ENCODE measurements at regions not wholly inside any gene's neighbourhood (a gene's known extent, or its start where the extent isn't known, plus 50 kb on each side); places are given as distances from the start of the nearest gene placed in this dataset.

DNA sequence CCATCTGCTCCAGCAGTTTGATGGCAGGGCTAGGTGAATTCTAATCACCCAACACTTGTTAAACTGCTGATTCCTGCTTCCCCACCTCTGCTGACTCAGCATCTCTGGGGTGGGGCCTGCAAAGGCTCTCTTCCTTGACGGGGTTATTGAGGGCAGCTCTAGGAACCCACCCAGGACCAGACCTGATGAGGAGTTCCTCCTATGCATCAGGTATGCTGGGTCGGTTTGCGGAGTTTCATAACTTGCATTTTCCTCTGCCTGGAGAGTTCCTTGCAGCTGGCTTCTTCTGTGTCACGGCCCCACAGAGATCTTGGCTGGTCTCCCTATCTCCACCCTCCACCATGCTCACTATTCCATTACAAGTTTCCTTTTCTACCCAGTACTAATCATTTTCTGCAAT is 93.4 kb upstream of the CCL2 start:
- DNase-seq, result no peak

DNA sequence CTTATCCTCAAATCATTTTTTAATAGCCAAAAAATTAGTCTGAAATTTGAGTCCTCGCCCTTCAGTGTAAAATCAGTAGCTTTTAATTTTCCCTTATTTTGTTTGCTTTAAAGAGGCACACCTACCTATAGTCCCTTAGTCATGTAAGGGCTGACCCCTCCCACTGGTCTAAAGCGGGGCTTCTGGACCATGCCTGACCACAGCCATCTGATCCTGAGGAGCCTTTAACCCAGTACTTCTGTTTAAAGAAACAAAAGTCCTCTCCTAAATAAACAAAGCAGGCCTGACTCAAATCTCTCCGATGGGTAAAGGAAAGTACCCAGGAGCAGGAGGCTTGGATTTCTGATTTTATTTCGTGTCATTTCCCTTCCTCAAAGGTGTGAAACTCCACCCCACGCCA is 92.0 kb upstream of the CCL2 start:
- DNase-seq, result no peak

DNA sequence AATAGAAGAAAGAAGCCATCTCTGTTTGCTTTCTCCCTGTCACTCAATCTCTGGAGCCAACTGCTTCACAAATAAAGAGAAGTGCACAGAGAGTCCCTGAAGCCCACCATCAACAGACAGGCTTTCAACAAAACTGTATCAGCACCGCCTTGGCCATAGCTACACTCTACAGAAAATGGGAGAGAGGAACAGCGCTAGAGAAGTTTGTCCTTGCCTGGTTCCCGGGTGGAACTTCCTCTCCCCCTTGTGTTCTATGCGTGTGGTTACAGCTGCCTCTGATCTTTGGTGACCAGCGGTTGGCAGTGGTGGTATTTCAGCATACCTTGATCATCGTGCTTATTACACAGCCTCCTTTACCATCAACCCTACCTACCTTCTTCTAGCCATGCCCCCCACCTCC is 91.4 kb upstream of the CCL2 start:
- no peak for DNase-seq

DNA sequence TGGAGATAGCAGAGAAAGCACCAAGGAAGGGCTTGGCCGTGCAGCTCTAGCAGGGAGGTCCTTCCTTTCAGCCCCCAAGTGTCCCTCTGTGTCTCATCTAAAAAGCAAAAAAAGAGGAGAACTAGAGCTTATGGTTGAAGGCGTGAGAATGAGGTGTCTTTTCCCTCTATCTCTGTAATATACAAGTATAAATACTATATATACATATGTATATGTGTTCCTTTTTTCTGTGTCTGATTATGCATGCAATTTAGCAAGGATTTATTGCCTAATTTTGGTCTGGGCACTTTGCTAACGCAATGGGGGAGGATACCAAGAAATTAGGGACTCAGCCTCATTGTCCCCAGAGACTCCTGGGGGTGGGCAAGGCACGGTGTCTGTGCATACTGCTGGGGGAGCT is 90.2 kb upstream of the CCL2 start:
- DNase-seq, result no peak

DNA sequence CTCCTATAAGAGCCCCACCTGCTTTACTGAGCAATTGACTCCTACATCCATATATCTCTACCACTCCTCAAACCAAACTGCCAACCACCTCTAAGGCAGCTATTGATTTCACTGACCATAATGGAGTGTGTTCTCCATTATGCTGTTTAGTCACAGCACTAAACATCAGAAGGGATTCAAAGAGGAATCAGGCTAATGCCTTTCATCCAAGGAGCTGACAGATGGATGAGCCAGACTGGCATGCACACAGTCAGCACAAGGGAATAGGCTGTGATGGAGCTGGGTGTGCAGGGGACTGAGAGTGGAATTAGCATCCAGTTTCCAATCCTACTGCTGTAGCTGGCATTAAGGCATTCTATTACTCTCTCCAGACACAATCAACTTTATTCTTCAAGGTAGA is 88.7 kb upstream of the CCL2 start:
- DNase-seq, result no peak

DNA sequence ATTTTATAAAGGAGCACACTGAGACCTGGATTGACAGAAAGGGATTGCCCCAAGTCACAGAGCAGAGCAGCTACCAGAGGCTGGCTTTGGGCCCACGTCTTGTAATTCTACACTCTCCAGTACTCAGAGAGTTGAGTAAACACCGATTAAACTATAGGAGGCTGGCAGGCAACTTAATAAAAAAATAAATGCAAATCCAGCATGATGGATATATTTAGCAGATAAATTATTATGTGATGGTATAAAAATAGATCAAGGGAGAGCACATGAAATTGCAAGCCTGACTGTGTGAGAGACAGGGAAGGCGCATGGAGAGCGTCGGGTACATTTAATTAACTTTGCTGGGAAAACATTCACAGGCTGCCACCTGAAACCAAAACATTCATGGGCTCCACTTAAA is 87.7 kb upstream of the CCL2 start:
- DNase-seq, result no peak

DNA sequence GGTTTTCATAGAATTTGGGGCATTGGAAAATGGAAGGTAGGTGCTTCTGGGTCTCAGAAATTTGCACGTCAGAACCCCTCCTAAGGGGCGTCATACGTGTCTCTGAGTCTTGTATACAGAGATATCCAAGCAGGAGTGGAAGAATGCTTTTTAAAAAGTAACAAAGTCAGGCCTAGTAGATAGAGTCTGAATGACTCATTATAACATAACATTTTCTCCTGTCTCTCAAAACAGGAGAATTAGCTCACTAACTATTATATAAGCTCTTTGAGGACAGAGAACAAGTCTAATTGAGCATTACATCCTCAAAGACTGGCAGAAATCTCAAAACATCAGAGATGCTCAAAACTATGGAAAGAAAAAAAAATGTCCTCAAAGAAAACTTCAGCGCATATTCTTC is 86.1 kb upstream of the CCL2 start:
- no peak for DNase-seq

DNA sequence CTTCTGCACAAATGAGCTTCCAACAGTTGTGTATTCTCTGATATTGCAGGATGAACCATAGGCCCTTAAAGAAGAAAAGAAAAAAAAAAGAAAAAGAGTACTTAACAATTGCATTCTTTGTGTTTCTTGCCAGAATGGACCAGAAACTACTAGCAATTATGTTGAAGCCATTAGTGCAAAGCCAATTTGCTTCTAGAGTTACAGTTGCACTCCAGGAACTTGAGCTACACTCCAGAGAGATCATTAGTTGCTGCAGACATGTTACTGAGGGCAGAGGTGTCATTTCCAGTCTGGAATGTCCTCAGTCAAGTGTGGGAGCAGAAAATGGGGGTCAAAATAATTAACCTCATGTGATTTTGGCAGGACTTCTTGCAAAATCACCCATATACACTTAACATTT is 85.6 kb upstream of the CCL2 start:
- DNase-seq, result no peak

DNA sequence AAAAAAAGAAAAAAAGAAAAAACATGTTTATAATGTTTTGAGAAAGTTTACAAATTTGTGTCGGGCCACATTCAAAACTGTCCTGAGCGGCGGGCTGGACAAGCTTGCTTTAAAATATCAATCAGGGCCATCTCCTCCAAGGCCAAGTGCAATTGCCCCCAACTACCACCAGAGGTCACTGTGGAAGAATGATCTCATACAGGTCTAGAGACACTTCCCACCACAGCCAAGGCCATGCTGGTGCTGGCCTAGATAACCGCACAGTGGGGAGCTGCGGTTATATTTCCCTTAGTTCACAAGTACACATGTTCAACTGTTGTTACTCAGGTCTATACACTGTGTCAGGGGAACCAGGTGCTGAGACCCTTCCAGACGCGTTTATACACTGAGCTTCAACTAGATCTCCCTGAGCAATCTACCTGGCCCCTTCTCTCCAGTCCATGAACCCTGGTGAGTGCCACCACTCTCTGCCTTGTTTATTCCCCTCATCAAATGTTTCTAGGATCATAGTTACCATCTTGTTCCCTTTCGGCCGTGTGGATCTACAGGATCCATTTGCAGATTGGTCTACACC is 83.8 kb upstream of the CCL2 start:
- no peak for DNase-seq

DNA sequence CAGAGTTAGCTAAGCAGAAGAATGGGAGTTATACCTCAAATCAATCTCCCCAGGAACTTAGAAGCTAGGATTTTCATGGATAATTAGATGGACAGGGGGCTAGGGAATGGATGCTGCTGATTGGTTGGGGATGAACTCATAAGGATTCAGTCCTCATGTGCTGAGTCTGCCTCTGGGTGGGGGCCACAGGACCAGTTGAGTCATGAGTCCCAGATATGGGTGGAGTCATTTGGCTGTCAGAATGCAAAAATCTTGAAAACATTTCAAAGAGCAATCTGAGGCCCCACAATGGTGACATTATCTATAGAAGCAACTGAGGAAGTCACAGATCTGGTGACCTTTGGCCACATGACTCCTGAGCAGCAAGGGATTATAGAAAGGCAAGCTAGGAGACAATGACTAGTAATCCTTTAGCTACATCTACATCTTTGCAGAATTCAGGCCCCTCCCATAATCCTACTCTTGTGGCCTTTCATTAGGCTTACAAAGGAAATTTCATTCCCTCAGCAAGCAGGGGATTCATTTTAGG is 82.6 kb upstream of the CCL2 start:
- DNase-seq, result no peak

DNA sequence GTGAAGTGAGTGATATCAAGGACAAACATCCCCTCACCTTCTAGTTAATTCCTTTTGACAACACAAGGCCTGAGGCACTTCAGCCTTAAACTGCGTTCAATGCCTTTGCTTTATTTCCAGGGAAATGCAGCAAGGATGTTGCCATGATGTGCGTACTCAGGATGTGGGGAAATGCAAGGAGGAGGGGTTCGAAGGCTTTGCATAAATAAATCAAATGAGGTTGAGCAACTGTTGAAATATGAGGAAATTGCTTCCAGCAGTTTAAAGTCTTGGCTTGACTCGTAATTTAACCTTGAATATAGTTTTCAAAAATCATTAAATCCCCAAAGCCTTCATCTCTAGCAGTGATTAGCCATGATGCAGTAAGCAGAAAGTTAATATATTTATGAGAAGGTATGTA is 81.8 kb upstream of the CCL2 start:
- DNase-seq, result no peak

DNA sequence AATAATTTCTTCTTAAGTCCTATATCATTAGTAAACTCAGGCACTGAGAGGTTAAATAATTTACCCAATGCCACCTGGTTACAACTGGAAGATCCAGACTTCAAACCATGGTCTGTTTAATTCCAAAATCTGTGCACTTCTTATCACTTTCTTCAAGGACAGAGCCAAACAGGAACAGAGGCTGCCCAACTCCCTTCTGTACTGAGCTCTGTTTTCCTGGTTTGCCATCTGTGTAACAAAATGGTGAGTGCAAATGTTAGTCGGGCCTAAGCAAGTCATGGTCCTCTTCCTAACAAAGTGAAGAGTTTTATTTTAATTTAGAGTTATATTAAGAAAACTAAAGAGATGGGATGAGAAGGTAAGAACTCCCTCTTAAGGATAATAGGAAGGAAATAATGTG is 80.6 kb upstream of the CCL2 start:
- DNase-seq, result no peak

DNA sequence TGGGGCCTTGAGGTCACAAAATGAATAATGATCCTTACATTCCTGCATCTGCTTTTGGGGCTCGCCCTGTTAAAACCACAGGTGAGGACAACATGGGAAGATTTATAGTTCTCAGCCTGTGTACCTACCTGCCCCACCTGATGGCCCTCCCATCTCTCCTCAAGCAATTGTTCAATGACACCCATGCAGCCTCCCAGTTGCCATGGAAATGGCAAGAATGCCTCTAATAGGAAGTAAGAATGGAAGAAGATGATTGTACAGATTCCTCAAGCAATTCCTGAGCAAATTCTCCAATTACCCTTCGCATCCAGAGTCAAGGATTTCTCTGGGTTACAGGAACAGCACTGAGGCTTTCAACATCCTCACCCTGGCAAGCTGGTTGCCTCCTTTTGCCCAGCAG is 78.6 kb upstream of the CCL2 start:
- DNase-seq, result no peak

DNA sequence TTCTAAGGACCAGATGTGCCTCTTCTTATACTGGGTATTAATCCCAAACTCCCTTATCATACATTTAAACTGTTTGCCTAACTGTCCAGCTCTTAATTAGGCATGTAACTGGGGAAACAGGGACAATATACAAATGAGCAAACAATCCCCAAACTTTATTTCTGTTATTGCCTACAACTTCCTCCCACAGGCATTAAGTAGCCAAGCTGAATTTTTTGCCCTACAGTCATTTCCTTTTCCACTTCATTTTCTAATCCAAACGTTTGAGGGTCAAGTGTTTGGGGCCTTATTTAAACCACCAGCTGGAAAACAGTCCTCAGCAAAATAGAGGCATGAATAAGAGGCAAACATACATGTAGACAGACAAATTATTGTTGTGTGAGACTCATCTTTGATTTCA is 77.4 kb upstream of the CCL2 start:
- DNase-seq, result no peak

DNA sequence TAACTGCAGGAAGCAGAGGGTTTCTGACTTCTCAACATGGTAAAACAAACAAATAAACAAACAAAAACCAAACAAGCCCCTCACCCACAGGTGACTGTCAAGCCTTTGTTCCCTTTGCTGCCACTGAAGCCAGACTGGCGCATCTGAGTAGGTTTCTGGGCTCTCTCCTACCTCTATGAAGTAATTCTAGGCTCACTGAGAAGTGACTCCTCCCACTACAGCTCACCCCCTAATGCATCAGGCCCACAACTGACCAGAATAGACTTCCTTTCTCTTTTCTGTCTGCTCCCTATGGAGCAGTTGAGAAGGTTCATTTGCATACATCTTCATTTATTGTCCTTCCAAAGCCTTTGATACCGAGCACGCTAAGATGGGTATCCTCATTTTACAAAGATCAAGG is 77.0 kb upstream of the CCL2 start:
- no peak for DNase-seq

DNA sequence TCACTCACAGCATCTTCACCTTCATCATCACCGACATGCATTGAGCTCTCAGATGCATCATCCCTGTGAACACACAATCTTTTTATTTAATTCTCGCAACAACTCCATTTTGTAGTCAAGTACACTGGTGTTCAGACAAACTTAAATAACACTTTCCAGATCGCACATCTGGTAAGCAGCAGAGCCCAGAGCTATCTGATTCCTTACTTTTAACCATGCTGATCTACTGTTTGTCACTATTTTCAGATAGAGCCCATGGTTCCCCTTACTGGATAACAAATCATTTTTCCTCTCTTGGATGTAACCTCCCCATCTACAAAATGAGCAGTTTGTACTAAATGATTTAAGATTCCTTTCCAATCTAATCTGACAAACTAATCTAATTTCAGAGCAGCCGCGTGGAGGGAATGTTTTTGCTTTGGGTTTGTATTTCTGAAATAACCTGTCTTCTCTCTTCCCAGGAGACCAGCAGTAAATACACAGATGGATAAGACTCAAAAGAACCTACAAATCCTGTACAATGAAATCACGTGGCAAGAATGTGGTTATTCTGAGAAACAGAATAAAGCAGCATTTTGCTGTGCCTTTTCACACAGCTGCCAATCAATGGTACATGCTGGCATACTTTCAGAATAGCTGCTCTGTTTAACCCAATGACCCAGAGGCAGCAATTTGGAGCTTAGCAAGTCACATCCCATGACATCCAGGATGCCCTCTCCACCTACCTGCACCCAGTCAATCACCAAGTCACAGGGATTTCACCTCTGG is 72.9 kb upstream of the CCL2 start:
- no peak for DNase-seq

DNA sequence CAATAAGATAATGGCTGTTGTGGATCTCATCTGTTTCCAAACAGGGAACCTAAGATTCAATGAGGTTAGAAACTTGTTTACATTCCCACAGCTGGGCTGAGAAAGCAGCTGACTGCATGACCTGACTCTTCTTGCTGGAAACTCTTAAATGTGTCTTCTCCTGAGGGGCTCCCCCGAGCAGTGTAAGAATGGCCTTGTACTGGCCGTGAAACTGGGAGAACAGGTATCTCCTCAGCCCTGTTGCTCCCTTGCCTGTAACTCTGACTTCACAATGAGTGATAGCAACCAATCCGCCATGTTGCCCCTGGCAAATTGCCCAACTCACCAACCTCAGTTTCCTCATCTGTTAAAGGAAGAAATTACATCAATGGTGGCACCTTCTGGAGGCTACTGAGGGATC is 59.1 kb upstream of the CCL2 start:
- DNase-seq, result no peak

DNA sequence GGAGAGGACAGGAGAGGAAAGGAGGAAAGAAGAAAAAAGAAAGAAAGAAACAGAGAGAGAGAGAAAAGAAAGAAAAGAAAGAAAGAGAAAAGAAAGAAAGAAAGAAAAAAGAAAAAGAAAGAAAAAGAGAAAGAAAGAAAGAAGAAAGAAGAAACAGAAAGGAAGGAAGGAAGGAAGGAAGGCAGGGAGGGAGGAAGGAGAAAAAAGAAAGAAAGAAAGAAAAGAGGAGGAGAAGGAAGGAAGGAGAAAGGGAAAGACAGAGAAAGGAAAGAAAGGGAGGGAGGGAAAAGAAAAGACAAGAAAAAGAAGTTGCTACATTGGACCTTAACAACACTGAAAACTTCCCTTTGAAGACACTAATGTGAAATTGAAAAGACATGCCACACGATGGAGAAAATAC is 56.6 kb upstream of the CCL2 start:
- DNase-seq, result no peak

DNA sequence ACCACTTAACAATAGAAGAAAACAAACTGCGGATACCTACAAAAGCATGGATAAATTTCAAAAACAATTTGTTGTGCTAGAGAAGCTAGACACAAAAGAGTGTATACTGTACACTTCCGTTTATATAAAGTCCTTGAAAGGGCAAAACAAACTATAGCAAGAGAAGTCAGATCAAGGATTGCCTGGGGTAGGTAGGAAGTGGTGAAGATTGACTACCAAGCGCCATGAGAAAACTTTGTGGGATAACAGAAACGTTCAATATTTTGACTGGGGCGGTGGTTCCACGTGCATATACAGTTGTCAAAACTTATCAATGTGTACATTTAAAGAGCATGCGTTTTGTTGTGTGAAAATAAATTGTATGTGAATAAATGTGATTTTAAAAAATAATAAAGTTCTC is 55.6 kb upstream of the CCL2 start:
- no peak for DNase-seq

DNA sequence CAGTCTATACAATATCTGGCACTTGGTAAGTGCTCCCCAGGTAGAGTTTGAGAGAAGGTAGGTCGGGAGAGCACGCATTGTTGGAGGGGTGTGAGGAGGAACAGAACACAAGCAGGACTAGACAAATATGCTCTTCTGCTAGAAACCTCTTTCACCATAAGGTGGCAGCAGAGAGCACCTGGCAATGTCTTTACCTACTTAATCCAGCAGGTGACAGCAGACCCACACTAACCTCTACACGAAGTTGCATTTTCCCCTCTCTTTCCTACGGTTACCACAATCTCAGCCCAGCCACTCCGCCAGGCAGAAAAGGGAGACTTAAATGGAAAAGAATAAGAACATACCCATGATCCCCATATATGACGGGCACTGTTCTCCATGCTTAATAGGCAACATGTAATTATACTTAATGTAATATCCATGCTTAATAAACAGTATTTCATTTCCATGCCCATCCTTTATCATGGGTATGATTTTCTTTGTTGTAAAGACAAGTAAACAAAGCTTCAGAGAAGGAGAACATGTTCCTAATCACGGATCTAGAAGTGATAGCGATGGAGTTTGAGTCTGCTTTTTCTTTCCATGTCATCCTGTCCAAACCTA is 55.1 kb upstream of the CCL2 start:
- DNase-seq, result no peak

DNA sequence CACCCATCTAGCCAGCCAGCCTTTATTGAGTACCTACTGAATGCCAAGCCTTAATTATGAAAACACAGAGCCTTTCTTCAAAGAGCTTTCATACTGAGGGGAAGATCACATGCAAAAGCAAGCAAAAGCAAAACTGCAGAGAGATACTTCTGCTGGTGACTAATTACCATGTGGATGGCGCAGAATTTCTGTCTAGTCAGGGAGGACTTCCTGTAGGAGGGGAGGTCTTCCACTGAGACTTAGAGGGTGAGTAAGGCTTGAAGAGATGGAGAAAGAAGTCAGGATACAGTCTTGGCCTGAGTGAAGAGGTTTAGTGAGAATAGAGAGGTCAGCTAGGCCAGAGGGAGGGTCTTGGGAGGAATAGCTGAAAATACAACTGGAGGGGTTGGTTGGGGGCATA is 53.9 kb upstream of the CCL2 start:
- DNase-seq, result no peak

DNA sequence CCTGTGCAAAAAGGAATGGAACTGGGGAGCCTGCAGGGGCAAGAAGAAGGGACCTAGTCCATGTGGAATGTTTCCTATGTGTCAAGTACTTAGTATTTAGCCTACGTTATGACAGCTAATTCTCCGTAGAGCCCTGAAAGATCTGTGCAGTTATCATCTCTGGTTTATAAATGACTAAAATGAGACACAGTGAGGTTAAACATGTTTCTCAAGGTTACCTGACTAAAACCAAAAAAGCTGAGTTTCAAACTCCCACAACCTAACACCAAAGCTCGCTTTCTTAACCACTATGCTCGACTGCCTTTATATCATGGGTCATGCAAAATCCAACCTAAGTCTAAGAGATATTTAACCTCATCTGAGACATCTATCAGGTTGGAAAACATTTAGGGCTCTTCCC is 53.3 kb upstream of the CCL2 start:
- DNase-seq, result no peak

DNA sequence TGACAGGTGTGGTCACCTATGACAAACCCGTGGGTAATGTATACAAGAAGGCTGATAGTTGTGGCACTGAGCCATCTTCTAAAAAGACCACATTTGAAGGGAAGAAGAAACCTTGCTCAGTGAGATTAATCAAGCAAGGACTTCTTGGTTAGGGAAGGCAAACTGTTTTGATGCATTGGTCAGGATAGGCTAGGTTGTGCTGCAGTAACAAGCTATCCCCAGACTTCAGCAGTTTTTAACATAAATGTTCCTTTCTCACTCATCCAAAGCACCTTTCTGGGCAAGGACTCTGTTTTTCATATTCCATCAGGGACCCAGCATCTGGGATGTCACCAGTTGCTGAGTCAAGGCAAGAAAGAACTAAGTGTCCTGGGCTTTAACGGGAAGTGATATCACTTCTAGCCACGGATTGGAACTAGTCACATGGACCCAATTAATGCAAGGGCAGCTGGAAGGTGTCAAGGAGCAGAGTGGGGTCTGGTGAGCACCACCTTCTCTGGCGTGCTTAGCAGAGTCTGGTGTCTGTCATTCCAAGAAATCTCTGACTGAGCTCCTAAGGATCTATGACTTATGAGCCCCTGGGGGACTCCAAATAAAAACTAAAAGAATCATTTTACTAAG is 52.0 kb upstream of the CCL2 start:
- no peak for DNase-seq

DNA sequence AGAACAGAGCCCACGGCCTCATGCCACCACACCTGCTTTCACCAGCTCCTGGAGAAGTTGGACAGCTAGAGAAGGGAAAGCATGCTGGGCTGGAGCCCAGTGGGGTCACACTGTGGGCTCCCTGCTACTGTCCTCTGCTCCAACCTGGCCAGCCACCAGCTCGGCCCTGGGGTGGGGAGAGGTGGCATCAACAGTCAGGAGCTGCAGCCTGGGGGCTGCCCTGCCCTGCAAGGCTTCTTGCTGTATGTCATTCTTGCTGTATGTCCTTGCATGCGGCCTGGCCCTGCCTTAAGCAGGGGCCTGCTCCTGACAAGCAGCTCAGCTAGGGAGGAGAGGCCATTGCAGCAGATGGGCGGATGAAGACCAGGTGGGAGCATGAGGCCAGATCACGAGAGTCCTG is 50.7 kb upstream of the CCL2 start:
- no peak for DNase-seq
